ENCODE measurements at regions not wholly inside any gene's neighbourhood (a gene's known extent, or its start where the extent isn't known, plus 50 kb on each side); places are given as distances from the start of the nearest gene placed in this dataset.

GRCh38 chr1:208967334-208967733 lies 616.2 kb upstream of the CAMK1G start:
- ATAC-seq (no peak), DNase-seq (ENCODE audit: low read depth, low spot score) (no peak)
- intact Hi-C loops (cut with micrococcal nuclease; ENCODE audit: unreplicated experiment) (no loop called here), in situ Hi-C loops (cut with HindIII; ENCODE audit: low pct_unique_long_range_greater_than_20kb, low sequenced_read_pairs) (no loop called here)
- Histone ChIP-seq H3K36me3 (ENCODE audit: control insufficient read depth, insufficient read depth, low read length) (no peaks in the 10 kb centered on the region), H3K4me3 (ENCODE audit: low read depth in 2 of 2, low read length in 2 of 2) (no peak overlapping the region), H3K27me3 (ENCODE audit: control insufficient read depth, insufficient read depth, low read length) (no peaks in the 10 kb centered on the region), H3K27ac (ENCODE audit: low read length) (no peak overlapping the region), H3K9me3 (ENCODE audit: control insufficient read depth, insufficient read depth, low read depth, low read length) (no peaks in the 10 kb centered on the region), H3K4me1 (ENCODE audit: control insufficient read depth, insufficient read depth, low read length) (no peaks in the 10 kb centered on the region)
- ChIA-PET POLR2A (no interaction called here), CTCF (no interaction called here)
- no peak for TF ChIP-seq POLR2AphosphoS5 (IDR thresholded peaks at IDR 0.05; ENCODE audit: low read depth, low read length)
- no peak for TF ChIP-seq REST (IDR thresholded peaks at IDR 0.05; ENCODE audit: insufficient read depth in 1 of 2, low read depth in 2 of 2, low read length in 1 of 2)
- TF ChIP-seq CTCF (IDR thresholded peaks at IDR 0.05) = no peak
- TF ChIP-seq SIN3A (IDR thresholded peaks at IDR 0.05; ENCODE audit: borderline replicate concordance, insufficient read depth, low read depth, low read length) = no peak
- no peak for TF ChIP-seq TCF7L2 (IDR thresholded peaks at IDR 0.05; ENCODE audit: low read depth, low read length)
- no TSS peak for BruUV-seq (replicated peaks)

- TF ChIP-seq TCF7L2 (IDR thresholded peaks at IDR 0.05; ENCODE audit: low read depth, low read length) = no peak
- no peak for TF ChIP-seq SIN3A (IDR thresholded peaks at IDR 0.05; ENCODE audit: borderline replicate concordance, insufficient read depth, low read depth, low read length)
- TF ChIP-seq CTCF (IDR thresholded peaks at IDR 0.05) = no peak
- TF ChIP-seq POLR2AphosphoS5 (IDR thresholded peaks at IDR 0.05; ENCODE audit: low read depth, low read length) = no peak
- no peak for TF ChIP-seq REST (IDR thresholded peaks at IDR 0.05; ENCODE audit: insufficient read depth in 1 of 2, low read depth in 2 of 2, low read length in 1 of 2)
- Histone ChIP-seq H3K27ac (ENCODE audit: low read length) (no peak overlapping the region), H3K9me3 (ENCODE audit: control insufficient read depth, insufficient read depth, low read depth, low read length) (no peaks in the 10 kb centered on the region), H3K4me3 (ENCODE audit: low read depth in 2 of 2, low read length in 2 of 2) (no peak overlapping the region), H3K27me3 (ENCODE audit: control insufficient read depth, insufficient read depth, low read length) (no peaks in the 10 kb centered on the region), H3K36me3 (ENCODE audit: control insufficient read depth, insufficient read depth, low read length) (no peaks in the 10 kb centered on the region), H3K4me1 (ENCODE audit: control insufficient read depth, insufficient read depth, low read length) (no peaks in the 10 kb centered on the region)
- intact Hi-C loops (cut with micrococcal nuclease; ENCODE audit: unreplicated experiment) (no loop called here), in situ Hi-C loops (cut with HindIII; ENCODE audit: low pct_unique_long_range_greater_than_20kb, low sequenced_read_pairs) (no loop called here)
- ATAC-seq (no peak), DNase-seq (ENCODE audit: low read depth, low spot score) (no peak)
- BruUV-seq (replicated peaks) = no TSS peak
- POLR2A ChIA-PET = no interaction called here
- CTCF ChIA-PET = no interaction called here
These were observed 608.8 kb upstream of the CAMK1G start for GRCh38 chr1:208974717-208975116.
